ENCODE measurements at regions not wholly inside any gene's neighbourhood (a gene's known extent, or its start where the extent isn't known, plus 50 kb on each side); places are given as distances from the start of the nearest gene placed in this dataset.

DNA sequence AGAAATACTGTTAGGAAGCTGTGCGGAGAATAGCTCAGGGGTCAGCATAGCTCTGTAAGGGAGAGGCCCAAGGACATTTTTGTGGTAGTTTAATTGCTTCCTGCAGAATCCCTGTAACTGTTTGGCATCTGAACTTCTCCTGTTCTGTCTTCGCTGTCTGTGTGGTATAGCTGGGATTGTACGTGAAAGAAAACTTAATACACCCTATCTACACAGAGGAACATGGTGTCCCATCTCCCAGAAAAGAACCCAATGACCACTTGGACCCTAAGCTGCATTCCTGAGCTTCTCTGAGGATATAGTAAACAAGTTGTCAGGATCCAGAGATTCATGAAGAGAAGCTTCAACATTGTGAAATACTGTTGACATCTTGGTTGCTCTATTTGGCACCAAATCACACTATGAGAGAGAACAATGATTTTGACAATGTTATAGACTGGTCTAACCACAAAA lies 81.3 kb downstream of the CDC42EP3 start:
- H3K4me1 ChIP-seq = peaks cover 9% of the 10 kb centered on the region

More for the DNA sequence above, 81.3 kb downstream of the CDC42EP3 start:
- TF ChIP-seq CTCF (IDR thresholded peaks at IDR 0.05) = no peak
- Histone ChIP-seq H3K36me3 (no peaks in the 10 kb centered on the region), H3K27me3 (no peaks in the 10 kb centered on the region), H3K9me3 (no peaks in the 10 kb centered on the region), H3K4me3 (no peak overlapping the region), H3K9ac (ENCODE audit: low read depth in 2 of 2, low read length in 2 of 2) (no peak overlapping the region), H3K27ac (no peak overlapping the region)
- no peak for DNase-seq
- intact Hi-C loops (cut with DNase I) = no loop called here
